Esophagus muscularis mucosa (tissue), 4 donors: ENCODE measurements at regions not wholly inside any gene's neighbourhood (a gene's known extent, or its start where the extent isn't known, plus 50 kb on each side); places are given as distances from the start of the nearest gene placed in this dataset.

Experiments
- DNase-seq: peaks from one replicate; pipeline ENCODE4 v3.0.0-alpha.2; 2017; ENCODE audit errors: extremely low spot score
- H3K27ac ChIP-seq, 4 donors: fragments of 200-600 bp; sonication (generic); replicated peaks in 1 of 4; 1 replicate in 3 of 4; 2 replicates in 1 of 4; pipeline ENCODE4 v1.5.1; 2016 to 2019; ENCODE audit warnings: mild to moderate bottlenecking in 1 of 4
- H3K27me3 ChIP-seq, 4 donors: fragments of 200-600 bp; sonication (generic); one replicate each; pipeline versions ENCODE4 v1.5.1 to v1.6.0; 2016 to 2019
- H3K36me3 ChIP-seq, 4 donors: fragments of 200-600 bp; sonication (generic); one replicate each; pipeline ENCODE4 v1.5.1; 2016 to 2019
- H3K4me1 ChIP-seq, 4 donors: fragments of 200-600 bp; sonication (generic); one replicate each; pipeline ENCODE4 v1.5.1; 2016 to 2019
- H3K4me3 ChIP-seq, 4 donors: fragments of 200-600 bp; sonication (generic); 1 replicate in 2 of 4; 2 replicates in 2 of 4; pipeline ENCODE4 v1.5.1; 2016 to 2019; ENCODE audit warnings: mild to moderate bottlenecking in 4 of 4, moderate library complexity in 1 of 4
- H3K9me3 ChIP-seq, 4 donors: fragments of 200-600 bp; sonication (generic); 1 replicate in 3 of 4; 2 replicates in 1 of 4; pipeline ENCODE4 v1.5.1; 2016 to 2019
- CTCF ChIP-seq, 3 experiments: fragments of 200-600 bp in 2 of 3; fragments of 450-650 bp in 1 of 3; sonication (generic) in 2 of 3; IDR thresholded peaks; one replicate each; pipeline ENCODE4 v1.5.1; 2017 to 2019; ENCODE audit warnings: antibody characterized with exemption in 3 of 3, mild to moderate bottlenecking in 2 of 3, moderate library complexity in 1 of 3
- EP300 ChIP-seq: sonication (generic); formaldehyde crosslinking; IDR thresholded peaks from one replicate; pipeline ENCODE4 v1.6.1; 2017; ENCODE audit warnings: antibody characterized with exemption
- POLR2A ChIP-seq: fragments of 450-650 bp; IDR thresholded peaks from one replicate; pipeline ENCODE4 v1.6.1; 2017; ENCODE audit warnings: antibody characterized with exemption, moderate library complexity, mild to moderate bottlenecking, low read depth
- POLR2AphosphoS5 ChIP-seq, 2 donors: sonication (generic); formaldehyde crosslinking; IDR thresholded peaks; one replicate each; pipeline ENCODE4 v1.6.1; 2017; ENCODE audit warnings: antibody characterized with exemption in 2 of 2
- whole genome bisulfite sequencing: methylation state at CpG from one replicate; pipeline ENCODE4 v1.1.5; 2018; 5-methylcytosine and 5-hydroxymethylcytosine counted together
- intact Hi-C: fragments of 100-400 bp; cut with DNase I; formaldehyde crosslinking; loops from one replicate; pipeline ENCODE4 v1.15.1; 2023

GRCh38 chr7:97659363-97660045 is 72.4 kb upstream of the TAC1 start:
- no peaks in the 10 kb centered on the region for H3K4me1 ChIP-seq
- H3K27ac ChIP-seq, result no peak overlapping the region
- DNase-seq, result no peak
- WGBS, result 84% methylated on average over 3 of the region's 3 CpGs
- H3K27me3 ChIP-seq, result no peaks in the 10 kb centered on the region
- TF ChIP-seq POLR2A, result no peak
- TF ChIP-seq CTCF (IDR thresholded peaks at IDR 0.05), result no peak
- TF ChIP-seq POLR2AphosphoS5 (IDR thresholded peaks at IDR 0.05), result no peak
- no peak for TF ChIP-seq EP300
- H3K4me3 ChIP-seq, result no peak overlapping the region
- no peaks in the 10 kb centered on the region for H3K9me3 ChIP-seq
- intact Hi-C loops, result no loop called here
- H3K36me3 ChIP-seq, result no peaks in the 10 kb centered on the region

GRCh38 chr7:97667359-97667758 is 64.5 kb upstream of the TAC1 start:
- WGBS, result 15% methylated on average over 1 of the region's 1 CpG
- Histone ChIP-seq H3K4me1 (no peaks in the 10 kb centered on the region), H3K27ac (no peak overlapping the region), H3K27me3 (peaks cover 0 to 8% (median 0%) of the 10 kb centered on the region in 4 donors), H3K4me3 (no peak overlapping the region), H3K9me3 (no peaks in the 10 kb centered on the region), H3K36me3 (no peaks in the 10 kb centered on the region)
- no peak for DNase-seq
- intact Hi-C loops, result no loop called here
- TF ChIP-seq EP300 (no peak), CTCF (IDR thresholded peaks at IDR 0.05) (no peak), POLR2AphosphoS5 (IDR thresholded peaks at IDR 0.05) (no peak), POLR2A (no peak)

GRCh38 chr7:97671571-97671970 is 60.3 kb upstream of the TAC1 start:
- Histone ChIP-seq H3K9me3 (no peaks in the 10 kb centered on the region), H3K27me3 (peaks cover 0 to 8% (median 0%) of the 10 kb centered on the region in 4 donors), H3K4me3 (no peak overlapping the region), H3K27ac (no peak overlapping the region), H3K36me3 (no peaks in the 10 kb centered on the region), H3K4me1 (no peaks in the 10 kb centered on the region)
- intact Hi-C loops, result no loop called here
- DNase-seq, result no peak
- no peak for TF ChIP-seq EP300
- no peak for TF ChIP-seq POLR2AphosphoS5 (IDR thresholded peaks at IDR 0.05)
- TF ChIP-seq POLR2A, result no peak
- TF ChIP-seq CTCF (IDR thresholded peaks at IDR 0.05), result no peak

GRCh38 chr7:97680622-97681021 is 51.3 kb upstream of the TAC1 start:
- H3K4me3 ChIP-seq, result no peak overlapping the region
- H3K27ac ChIP-seq, result no peak overlapping the region
- H3K9me3 ChIP-seq, result no peaks in the 10 kb centered on the region
- H3K27me3 ChIP-seq, result no peaks in the 10 kb centered on the region
- intact Hi-C loops, result no loop called here
- no peak for DNase-seq
- no peak for TF ChIP-seq POLR2AphosphoS5 (IDR thresholded peaks at IDR 0.05)
- no peak for TF ChIP-seq POLR2A
- no peak for TF ChIP-seq CTCF (IDR thresholded peaks at IDR 0.05)
- 62% methylated on average over 1 of the region's 1 CpG for WGBS
- no peaks in the 10 kb centered on the region for H3K4me1 ChIP-seq
- no peaks in the 10 kb centered on the region for H3K36me3 ChIP-seq
